ENCODE measurements at regions not wholly inside any gene's neighbourhood (a gene's known extent, or its start where the extent isn't known, plus 50 kb on each side); places are given as distances from the start of the nearest gene placed in this dataset.
A peak's percentile ranks its signal among the peaks of the same experiment; 100 is the strongest.

- Histone ChIP-seq H2AFZ (ENCODE audit: low read length) (no peak overlapping the region), H4K20me1 (ENCODE audit: insufficient read depth, low read length) (no peaks in the 10 kb centered on the region), H3K4me2 (ENCODE audit: low read depth, low read length) (peak overlapping the region; percentile 18), H3K9me3 (ENCODE audit: low read length) (peaks cover 33% of the 10 kb centered on the region), H3K9ac (ENCODE audit: insufficient read depth, low read depth, low read length) (no peak overlapping the region), H3K4me3 (replicated peaks in 1 of 3; ENCODE audit: insufficient read depth in 1 of 3, low read depth in 2 of 3, low read length in 3 of 3) (no peak overlapping the region), H3K4me1 (ENCODE audit: insufficient read depth, low read length) (peaks cover 27% of the 10 kb centered on the region), H3K27ac (ENCODE audit: extremely low read length, insufficient read depth, low read length) (no peak overlapping the region), H3K36me3 (replicated peaks in 1 of 2; ENCODE audit: control insufficient read depth in 1 of 2, insufficient read depth in 2 of 2, low read length in 2 of 2) (no peaks in the 10 kb centered on the region), H3K27me3 (ENCODE audit: control insufficient read depth in 1 of 2, insufficient read depth in 2 of 2, low read length in 2 of 2) (no peaks in the 10 kb centered on the region), H3K79me2 (ENCODE audit: insufficient read depth, low read length) (no peaks in the 10 kb centered on the region)
- 3% methylated on average over 2 of the region's 3 CpGs for WGBS (ENCODE audit: low lambda C conversion rate)
- ChIA-PET POLR2A (no interaction called here), CTCF (ENCODE audit: low intra/inter-chr PET ratio, low total read pairs) (no interaction called here)
- intact Hi-C loops (cut with micrococcal nuclease; ENCODE audit: unreplicated experiment) = no loop called here
- no TSS peak for BruUV-seq (replicated peaks)
- FAIRE-seq (no peak), ATAC-seq (no peak; the same call in 2 of the 3 replicates), DNase-seq (ENCODE audit: low spot score) (no peak)
- in situ Hi-C loops (cut with HindIII; ENCODE audit: extremely low pct_ligation_motif_present, low pct_unique_long_range_greater_than_20kb) = no loop called here
- no peak for TF ChIP-seq NKX3-1 (CRISPR knock-in tag; IDR thresholded peaks at IDR 0.05)
- TF ChIP-seq PAXIP1 (CRISPR knock-in tag; conservative IDR thresholded peaks at IDR 0.05) = 0 out of 2 replicates have a peak, but pooled peaks have one; percentile 20
- TF ChIP-seq LCORL (IDR thresholded peaks at IDR 0.05) = no peak
- peak; percentile 42; the same call in 1 of the 2 replicates for TF ChIP-seq LCORL (CRISPR knock-in tag; IDR thresholded peaks at IDR 0.05)
- TF ChIP-seq ZBTB26 (CRISPR knock-in tag; IDR thresholded peaks at IDR 0.05; ENCODE audit: borderline replicate concordance) = peak; percentile 97
- TF ChIP-seq ARID5B (CRISPR knock-in tag; IDR thresholded peaks at IDR 0.05) = peak; percentile 35; the same call in 1 of the 2 replicates
- peak; percentile 25; the same call in 1 of the 2 replicates for TF ChIP-seq ZNF644 (CRISPR knock-in tag; IDR thresholded peaks at IDR 0.05; ENCODE audit: low read depth)
- no peak for TF ChIP-seq JUNB (CRISPR knock-in tag; IDR thresholded peaks at IDR 0.05; ENCODE audit: borderline replicate concordance)
- TF ChIP-seq SIX4 (CRISPR knock-in tag; IDR thresholded peaks at IDR 0.05) = 0 out of 2 replicates have a peak, but pooled peaks have one; percentile 31
Measured at GRCh38 chr9:95715868-95716435, 159.5 kb upstream of the ERCC6L2 start.

Measured in HepG2 (cell line).